NCI-H1105 (cell line): ENCODE measurements at regions not wholly inside any gene's neighbourhood (a gene's known extent, or its start where the extent isn't known, plus 50 kb on each side); places are given as distances from the start of the nearest gene placed in this dataset.

Source experiments
- DNase-seq: peaks from one replicate; lab custom pipeline; 2025; lab: John Stamatoyannopoulos, UW

GRCh38 chr3:99439892-99440291, 198.5 kb upstream of the COL8A1 start:
- no peak for DNase-seq

- DNase-seq, result no peak
Observed at GRCh38 chr3:99434190-99434589, 204.2 kb upstream of the COL8A1 start.

- DNase-seq, result no peak
Observed at GRCh38 chr3:99430348-99431134, 207.9 kb upstream of the COL8A1 start.

- no peak for DNase-seq
Observed at GRCh38 chr3:99429502-99429901, 208.9 kb upstream of the COL8A1 start.

GRCh38 chr3:99425930-99426329, 212.5 kb upstream of the COL8A1 start:
- DNase-seq, result no peak

- no peak for DNase-seq
Observed at GRCh38 chr3:99419116-99419515, 219.3 kb upstream of the COL8A1 start.

- no peak for DNase-seq
Observed at GRCh38 chr3:99418709-99419108, 219.7 kb upstream of the COL8A1 start.

- DNase-seq, result no peak
Observed at GRCh38 chr3:99418209-99418635, 220.2 kb upstream of the COL8A1 start.

GRCh38 chr3:99413504-99413903, 224.9 kb upstream of the COL8A1 start:
- DNase-seq, result no peak

GRCh38 chr3:99410789-99411311, 227.5 kb upstream of the COL8A1 start:
- no peak for DNase-seq

GRCh38 chr3:99409961-99410360, 228.4 kb upstream of the COL8A1 start:
- DNase-seq, result no peak

GRCh38 chr3:99407257-99407656, 231.1 kb upstream of the COL8A1 start:
- DNase-seq, result no peak

- no peak for DNase-seq
Observed at GRCh38 chr3:99402755-99403154, 235.6 kb upstream of the COL8A1 start.

GRCh38 chr3:99400352-99400751, 238.0 kb upstream of the COL8A1 start:
- DNase-seq, result no peak

- no peak for DNase-seq
Observed at GRCh38 chr3:99396651-99397275, 241.6 kb upstream of the COL8A1 start.

- DNase-seq, result no peak
Observed at GRCh38 chr3:99394831-99395778, 243.3 kb upstream of the COL8A1 start.

- DNase-seq, result no peak
Observed at GRCh38 chr3:99393961-99394360, 244.4 kb upstream of the COL8A1 start.

- no peak for DNase-seq
Observed at GRCh38 chr3:99388780-99389179, 249.6 kb upstream of the COL8A1 start.

GRCh38 chr3:99384596-99384995, 253.8 kb upstream of the COL8A1 start:
- DNase-seq, result no peak

- DNase-seq, result no peak
Observed at GRCh38 chr3:99376926-99377325, 261.5 kb upstream of the COL8A1 start.

- no peak for DNase-seq
Observed at GRCh38 chr3:99373846-99374210, 264.6 kb upstream of the COL8A1 start.

GRCh38 chr3:99373088-99373845, 265.1 kb upstream of the COL8A1 start:
- DNase-seq, result no peak
